ENCODE measurements at regions not wholly inside any gene's neighbourhood (a gene's known extent, or its start where the extent isn't known, plus 50 kb on each side); places are given as distances from the start of the nearest gene placed in this dataset.

- FAIRE-seq, result no peak
Observed at GRCh38 chr1:227370533-227371254, 52.4 kb upstream of the CDC42BPA start.

DNA sequence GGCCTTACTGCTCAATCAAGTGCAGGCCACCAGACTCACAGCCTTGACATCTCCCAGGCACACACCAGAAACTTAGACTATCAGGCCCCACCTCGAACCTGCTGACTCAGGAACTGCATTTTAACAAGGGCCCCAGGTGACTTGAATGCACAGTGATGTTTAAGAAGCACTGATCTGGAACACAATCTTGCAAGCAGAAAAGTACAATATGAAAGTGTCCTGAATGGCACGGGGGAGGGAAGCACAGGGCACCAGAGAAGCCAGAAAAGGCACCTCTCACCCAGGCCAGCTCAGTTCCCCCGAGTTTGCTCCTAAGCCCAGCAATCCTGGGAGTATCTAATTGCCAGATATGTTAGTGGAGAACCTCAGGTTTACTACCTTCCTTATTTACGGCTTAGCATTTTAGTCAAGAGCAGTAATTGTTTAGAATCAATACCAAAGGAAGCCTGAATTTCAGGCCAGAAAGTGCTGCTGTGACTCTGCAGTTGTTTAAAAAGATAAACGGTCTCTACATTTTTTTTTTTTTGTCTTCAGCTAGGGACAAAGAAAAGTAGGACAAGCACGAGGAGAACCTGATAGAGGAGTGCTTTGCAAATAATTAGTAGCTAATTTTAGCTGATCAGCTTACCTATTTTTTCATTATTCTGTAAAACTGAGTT is 50.9 kb upstream of the CDC42BPA start:
- FAIRE-seq, result no peak
